ENCODE measurements at regions not wholly inside any gene's neighbourhood (a gene's known extent, or its start where the extent isn't known, plus 50 kb on each side); places are given as distances from the start of the nearest gene placed in this dataset.

- CTCF ChIA-PET (ENCODE audit: partially characterized antibody) = interaction anchor here (0.5 to 1.3 kb wide), 2 partner anchors 21 to 287 kb away, joined by 3 read pairs; no protein-coding TSS in a partner anchor
- FAIRE-seq = no peak
- H3K9me3 ChIP-seq (ENCODE audit: insufficient read depth in 2 of 2, low read depth in 1 of 2, low read length in 1 of 2) = no peaks in the 10 kb centered on the region
- H4K91ac ChIP-seq (replicated peaks; ENCODE audit: insufficient read length, low read length) = no peak overlapping the region
- no peak overlapping the region for H3K23ac ChIP-seq (ENCODE audit: insufficient read length)
- H2BK15ac ChIP-seq (ENCODE audit: low read length) = no peak overlapping the region
- H3K56ac ChIP-seq (replicated peaks; ENCODE audit: insufficient read length, low read depth, low read length) = no peak overlapping the region
- no peak overlapping the region for H2BK20ac ChIP-seq (ENCODE audit: low read length)
- H3K9ac ChIP-seq (replicated peaks in 1 of 4; ENCODE audit: extremely low read depth in 1 of 4, low read depth in 3 of 4, low read length in 3 of 4) = no peak overlapping the region
- H3K23me2 ChIP-seq (ENCODE audit: low read depth, low read length) = no peaks in the 10 kb centered on the region
- no peak for DNase-seq (ENCODE audit: low read depth in 1 of 2, low spot score in 2 of 2)
- H3K27me3 ChIP-seq (replicated peaks in 1 of 4; ENCODE audit: control insufficient read depth in 3 of 4, extremely low read depth in 1 of 4, insufficient read depth in 3 of 4, low read length in 3 of 4) = no peaks in the 10 kb centered on the region
- TF ChIP-seq SIX5 (IDR thresholded peaks at IDR 0.05; ENCODE audit: low read depth, low read length) (no peak), EGR1 (IDR thresholded peaks at IDR 0.05; ENCODE audit: borderline replicate concordance, low read depth, low read length) (no peak), JUN (IDR thresholded peaks at IDR 0.05; ENCODE audit: low read depth, low read length) (no peak), EP300 (IDR thresholded peaks at IDR 0.05; ENCODE audit: borderline replicate concordance in 1 of 2, low read depth in 2 of 2, low read length in 2 of 2) (no peak), MAFK (IDR thresholded peaks at IDR 0.05; ENCODE audit: low read depth, low read length) (peak; percentile 72; the same call in 1 of the 2 replicates)
- H2AK5ac ChIP-seq (ENCODE audit: low read depth, low read length) = no peak overlapping the region
- no peak overlapping the region for H2BK12ac ChIP-seq (ENCODE audit: low read depth, low read length)
- no peak overlapping the region for H3K4me3 ChIP-seq (ENCODE audit: extremely low read depth in 1 of 4, insufficient read depth in 2 of 4, low read depth in 3 of 4, low read length in 4 of 4)
- no peak overlapping the region for H3K4ac ChIP-seq (replicated peaks; ENCODE audit: insufficient read length, low read depth, low read length)
- no peaks in the 10 kb centered on the region; a peak in 1 of 8 replicates for H3K36me3 ChIP-seq (ENCODE audit: control insufficient read depth in 2 of 4, insufficient read depth in 4 of 4, low read length in 3 of 4)
- POLR2A ChIA-PET (ENCODE audit: partially characterized antibody) = no interaction called here
- no peaks in the 10 kb centered on the region for H3K4me1 ChIP-seq (replicated peaks in 1 of 4; ENCODE audit: control insufficient read depth in 3 of 4, insufficient read depth in 4 of 4, low read length in 3 of 4)
- H3K4me2 ChIP-seq (ENCODE audit: insufficient read depth in 1 of 2, low read depth in 2 of 2, low read length in 2 of 2) = no peak overlapping the region
- H3K14ac ChIP-seq (ENCODE audit: insufficient read length) = no peak overlapping the region
- no peak overlapping the region for H4K8ac ChIP-seq (ENCODE audit: extremely low read depth, insufficient read depth, low read length)
- no peaks in the 10 kb centered on the region for H3K79me1 ChIP-seq (ENCODE audit: low read depth, low read length)
- 95% methylated on average over 5 of the region's 5 CpGs; no CpG with 5 or more reads in 1 of the 2 experiments for WGBS, 2 experiments (ENCODE audit: extremely low coverage in 1 of 2, insufficient coverage in 1 of 2, insufficient read length in 1 of 2, insufficient replicate concordance in 2 of 2, low coverage in 1 of 2, low lambda C conversion rate in 2 of 2, missing lambda C conversion rate in 1 of 2)
- no peak overlapping the region for H2BK120ac ChIP-seq (replicated peaks; ENCODE audit: low read depth, low read length)
- H2AFZ ChIP-seq (ENCODE audit: low read length) = no peak overlapping the region
- H4K20me1 ChIP-seq (replicated peaks in 1 of 2; ENCODE audit: control insufficient read depth in 1 of 2, insufficient read depth in 2 of 2, low read length in 2 of 2) = no peaks in the 10 kb centered on the region
- H3K18ac ChIP-seq (ENCODE audit: extremely low read depth, low read length) = no peak overlapping the region
- H4K5ac ChIP-seq (ENCODE audit: insufficient read length, low read depth, low read length) = no peak overlapping the region
- no peak overlapping the region for H2BK5ac ChIP-seq (ENCODE audit: low read depth, low read length)
- H3K79me2 ChIP-seq (ENCODE audit: control insufficient read depth in 1 of 2, insufficient read depth in 2 of 2, low read length in 2 of 2) = no peaks in the 10 kb centered on the region
- H3K27ac ChIP-seq (ENCODE audit: low read depth, low read length) = no peak overlapping the region
These were observed 327.3 kb upstream of the NR2F2 start for GRCh38 chr15:96002890-96003859.

Data from H1 (cell line).